ENCODE measurements at regions not wholly inside any gene's neighbourhood (a gene's known extent, or its start where the extent isn't known, plus 50 kb on each side); places are given as distances from the start of the nearest gene placed in this dataset.
"Not testable (repeated sequence)": the region's sequence is repeated elsewhere in the genome, so short reads cannot be mapped to it uniquely, and the experiment has no call there.

- Histone ChIP-seq H3K4me3 (no peak overlapping the region), H3K27ac (no peak overlapping the region), H3K27me3 (no peaks in the 10 kb centered on the region), H3K9me3 (no peaks in the 10 kb centered on the region), H3K36me3 (no peaks in the 10 kb centered on the region), H3K4me1 (no peaks in the 10 kb centered on the region)
- intact Hi-C loops (cut with DNase I; ENCODE audit: low total_unique reads) = no loop called here
- DNase-seq = no peak
- no peak for TF ChIP-seq POLR2A (IDR thresholded peaks at IDR 0.05)
Observed at GRCh38 chr10:7040681-7041080, 370.2 kb downstream of the SFMBT2 start.

- H3K9me3 ChIP-seq = no peaks in the 10 kb centered on the region
- no peak for TF ChIP-seq POLR2A (IDR thresholded peaks at IDR 0.05)
- TF ChIP-seq CTCF (IDR thresholded peaks at IDR 0.05) = no peak
- H3K27me3 ChIP-seq = no peaks in the 10 kb centered on the region
- H3K4me1 ChIP-seq = no peaks in the 10 kb centered on the region
- no peak overlapping the region for H3K27ac ChIP-seq
- intact Hi-C loops (cut with DNase I; ENCODE audit: low total_unique reads) = no loop called here
- no peak for DNase-seq
- no peaks in the 10 kb centered on the region for H3K36me3 ChIP-seq
- no peak overlapping the region for H3K4me3 ChIP-seq
Observed at GRCh38 chr10:7039859-7040258, 371.0 kb downstream of the SFMBT2 start.

GRCh38 chr10:7038416-7038815 is 372.4 kb downstream of the SFMBT2 start:
- Histone ChIP-seq H3K9me3 (no peaks in the 10 kb centered on the region), H3K4me1 (no peaks in the 10 kb centered on the region), H3K36me3 (no peaks in the 10 kb centered on the region), H3K27ac (no peak overlapping the region), H3K4me3 (no peak overlapping the region), H3K27me3 (no peaks in the 10 kb centered on the region)
- intact Hi-C loops (cut with DNase I; ENCODE audit: low total_unique reads) = no loop called here
- TF ChIP-seq POLR2A (IDR thresholded peaks at IDR 0.05) (no peak), CTCF (IDR thresholded peaks at IDR 0.05) (no peak)
- DNase-seq = no peak

- intact Hi-C loops (cut with DNase I; ENCODE audit: low total_unique reads); DNase-seq; H3K4me3 ChIP-seq; H3K4me1 ChIP-seq; H3K9me3 ChIP-seq; H3K27ac ChIP-seq; H3K36me3 ChIP-seq; H3K27me3 ChIP-seq: not testable (repeated sequence)
Observed at GRCh38 chr10:7037434-7037833, 373.4 kb downstream of the SFMBT2 start.

- Histone ChIP-seq H3K27ac (no peak overlapping the region), H3K36me3 (no peaks in the 10 kb centered on the region), H3K4me1 (no peaks in the 10 kb centered on the region), H3K9me3 (no peaks in the 10 kb centered on the region), H3K4me3 (no peak overlapping the region), H3K27me3 (no peaks in the 10 kb centered on the region)
- intact Hi-C loops (cut with DNase I; ENCODE audit: low total_unique reads) = no loop called here
- TF ChIP-seq POLR2A (IDR thresholded peaks at IDR 0.05) = no peak
- no peak for TF ChIP-seq CTCF (IDR thresholded peaks at IDR 0.05)
- DNase-seq = no peak
Observed at GRCh38 chr10:7036951-7037350, 373.9 kb downstream of the SFMBT2 start.

- Histone ChIP-seq H3K4me1 (no peaks in the 10 kb centered on the region), H3K27me3 (no peaks in the 10 kb centered on the region), H3K4me3 (no peak overlapping the region), H3K36me3 (no peaks in the 10 kb centered on the region), H3K9me3 (no peaks in the 10 kb centered on the region), H3K27ac (no peak overlapping the region)
- no peak for TF ChIP-seq CTCF (IDR thresholded peaks at IDR 0.05)
- TF ChIP-seq POLR2A (IDR thresholded peaks at IDR 0.05) = no peak
- no peak for DNase-seq
- intact Hi-C loops (cut with DNase I; ENCODE audit: low total_unique reads) = no loop called here
Observed at GRCh38 chr10:7035126-7035761, 375.6 kb downstream of the SFMBT2 start.
